Suppressor macrophage treated with lipopolysaccharide for 1 hour (primary cell): ENCODE measurements at regions not wholly inside any gene's neighbourhood (a gene's known extent, or its start where the extent isn't known, plus 50 kb on each side); places are given as distances from the start of the nearest gene placed in this dataset.

Experiments
- DNase-seq, 3 donors: peaks; one replicate each; pipeline ENCODE4 v3.0.0-alpha.2; 2020 to 2022

DNA sequence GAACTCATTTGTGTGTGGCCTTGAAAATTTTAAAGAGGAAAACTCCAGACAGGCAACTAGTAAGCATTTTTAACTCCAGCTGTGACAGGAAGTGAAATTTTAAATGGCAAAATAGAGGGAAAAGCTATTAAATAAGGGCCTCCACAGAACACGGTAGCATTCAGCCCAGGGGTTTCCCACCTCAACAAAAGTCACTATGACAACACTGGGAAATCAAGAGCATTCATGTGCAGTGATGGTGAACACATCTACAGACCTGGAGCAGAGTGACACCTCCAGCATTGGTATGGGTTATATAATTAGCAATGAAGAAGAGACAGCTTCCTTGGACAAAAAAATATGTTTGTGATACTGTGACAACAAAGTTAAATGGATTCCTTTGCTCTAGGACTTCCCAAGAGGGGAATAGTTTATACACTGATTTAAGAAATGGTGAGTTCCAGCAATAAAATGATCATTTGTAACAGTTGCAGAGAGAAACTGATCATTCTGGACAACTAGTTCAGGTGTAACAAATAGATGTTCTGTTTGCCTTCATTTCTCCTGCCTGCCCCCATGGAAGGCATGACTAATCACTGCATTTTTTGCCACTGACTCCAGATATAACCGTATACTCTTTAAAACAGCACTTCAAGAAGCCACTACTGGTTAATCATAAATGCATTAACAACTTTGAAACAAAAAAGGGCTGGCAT is 93.3 kb upstream of the SLC44A1 start:
- DNase-seq: no peak

DNA sequence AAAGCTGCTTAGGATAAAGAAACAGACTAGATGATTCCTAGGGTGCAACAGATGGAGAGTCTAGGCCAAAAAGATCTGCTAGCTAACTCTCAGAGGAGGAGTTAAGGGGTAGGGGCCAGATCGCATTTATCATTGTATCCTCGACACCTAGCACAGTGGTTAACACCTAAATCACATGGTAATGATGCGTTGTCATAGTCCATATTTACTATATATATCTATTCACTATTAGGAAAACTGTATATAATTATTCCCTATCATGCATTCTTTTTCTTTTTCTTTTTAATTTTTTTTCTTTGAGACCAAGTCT is 92.8 kb upstream of the SLC44A1 start:
- DNase-seq: no peak

DNA sequence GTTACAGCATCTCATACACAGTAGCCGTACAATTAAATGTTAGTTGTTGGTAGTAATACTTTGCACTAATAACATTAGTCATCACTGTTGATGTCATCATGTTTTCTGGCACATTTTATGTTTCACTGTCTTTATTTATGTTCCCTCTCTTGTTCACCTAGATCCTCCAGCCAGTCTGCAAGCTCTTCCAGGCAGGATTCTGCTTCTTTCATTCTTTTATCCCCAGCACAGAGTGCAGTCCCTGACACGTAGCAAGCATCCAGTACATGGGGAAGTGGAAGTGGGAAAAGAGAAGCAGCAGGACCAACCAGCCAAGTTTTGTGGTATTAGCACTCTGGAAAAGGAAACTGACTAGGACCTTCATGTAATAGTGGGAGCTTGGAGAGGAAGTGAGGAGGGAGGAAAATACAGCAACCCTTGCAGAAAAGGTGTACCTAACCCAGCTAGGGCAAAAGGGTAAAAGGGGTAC is 89.7 kb upstream of the SLC44A1 start:
- peak; percentile 79 to 93 (median 88) for DNase-seq

DNA sequence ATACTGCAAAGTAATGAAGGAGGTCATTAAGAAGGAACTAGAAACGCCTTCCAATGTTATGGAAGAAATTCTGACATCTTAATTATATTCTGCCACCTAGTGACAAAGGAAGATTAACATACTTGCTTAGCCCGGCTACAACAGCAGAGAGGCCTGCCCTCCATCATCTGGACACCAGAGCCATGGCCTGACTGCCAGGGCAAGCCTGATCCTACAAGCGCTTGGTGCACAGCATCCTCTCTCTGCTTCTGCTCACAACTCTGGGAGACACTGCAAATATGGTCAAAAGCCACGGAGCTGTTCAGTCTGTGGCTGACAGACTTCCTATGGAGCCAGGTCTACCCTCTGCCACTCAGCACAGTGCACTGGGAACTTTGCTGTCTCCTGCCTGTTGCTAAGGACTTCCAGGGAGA is 87.3 kb upstream of the SLC44A1 start:
- DNase-seq: peak; percentile 79 to 95 (median 94)

DNA sequence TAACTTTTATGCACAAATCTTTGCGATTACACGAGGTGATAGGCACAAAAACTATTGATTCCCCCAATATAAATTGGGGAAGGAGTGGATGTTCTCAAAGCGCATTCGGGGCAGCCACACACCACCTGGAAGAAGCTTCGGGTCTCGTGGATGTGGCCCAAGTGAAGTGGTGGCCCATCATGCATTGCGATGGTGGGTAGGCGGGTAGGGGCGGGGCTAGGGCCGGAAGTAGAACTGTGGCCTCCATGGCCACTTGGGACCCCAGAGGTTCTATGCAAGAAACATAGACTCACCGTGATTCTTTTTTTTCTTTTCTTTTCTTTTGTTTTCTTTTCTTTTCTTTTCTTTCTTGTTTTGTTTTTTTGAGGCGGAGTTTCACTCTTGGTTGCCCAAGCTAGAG is 86.4 kb upstream of the SLC44A1 start:
- DNase-seq: no peak

DNA sequence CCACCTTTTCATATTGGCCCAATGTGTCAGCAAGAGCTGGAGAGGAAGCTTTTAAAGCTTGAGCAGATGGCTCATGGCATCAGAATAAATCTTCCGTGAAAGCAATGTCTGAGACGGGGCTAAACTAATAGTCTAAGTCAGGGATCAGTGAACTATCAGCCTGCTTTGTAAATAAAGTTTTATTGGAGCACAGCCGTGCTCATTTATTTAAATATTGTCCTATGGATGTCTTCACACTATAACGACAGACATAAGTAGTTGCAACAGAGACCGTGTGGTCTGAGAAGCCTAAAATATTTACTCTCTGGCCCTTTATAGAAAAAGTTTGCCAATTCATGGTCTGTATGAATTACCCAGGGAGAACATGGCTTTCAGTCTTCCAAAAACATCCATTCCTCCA is 85.6 kb upstream of the SLC44A1 start:
- DNase-seq: no peak

DNA sequence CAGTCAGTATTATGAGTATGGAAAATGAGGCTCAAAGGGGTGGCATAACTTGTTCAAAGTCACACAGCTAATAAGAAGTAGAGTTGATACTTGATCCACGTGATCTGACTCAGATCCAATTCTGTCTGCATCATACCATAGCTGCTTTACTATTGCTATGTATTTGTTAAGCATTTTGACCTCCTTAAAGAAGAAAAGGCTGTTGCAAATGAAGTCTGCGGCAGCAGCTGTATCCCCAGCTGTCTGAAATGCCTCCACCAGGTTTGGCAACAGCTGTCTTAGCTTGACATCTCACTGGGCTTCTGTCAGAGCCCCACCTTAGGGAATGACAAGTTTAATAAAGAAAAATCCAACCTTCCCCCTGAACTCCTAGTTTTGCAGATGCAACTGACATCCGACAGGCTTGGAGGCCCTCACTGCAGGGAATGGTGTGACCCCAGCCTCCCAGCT is 75.6 kb upstream of the SLC44A1 start:
- DNase-seq: no peak

DNA sequence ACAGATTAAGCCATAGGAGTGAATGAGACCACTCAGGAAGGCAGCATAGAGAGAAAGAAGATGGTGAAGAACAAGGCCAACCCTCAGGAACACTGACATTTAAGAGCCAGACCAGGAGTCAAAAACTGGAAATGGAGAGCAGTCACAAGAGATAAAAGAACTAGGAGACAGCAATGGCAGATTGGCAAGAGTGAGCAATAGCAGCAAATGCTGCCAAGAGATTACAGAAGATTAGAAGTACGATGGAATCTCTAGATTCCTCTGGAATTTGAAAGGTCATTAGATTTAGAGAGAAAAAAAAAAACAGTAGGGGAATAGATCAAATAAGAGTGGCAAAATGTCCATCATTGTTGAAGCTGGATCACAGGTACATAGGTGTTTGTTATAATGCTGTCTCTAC is 73.4 kb upstream of the SLC44A1 start:
- no peak for DNase-seq

DNA sequence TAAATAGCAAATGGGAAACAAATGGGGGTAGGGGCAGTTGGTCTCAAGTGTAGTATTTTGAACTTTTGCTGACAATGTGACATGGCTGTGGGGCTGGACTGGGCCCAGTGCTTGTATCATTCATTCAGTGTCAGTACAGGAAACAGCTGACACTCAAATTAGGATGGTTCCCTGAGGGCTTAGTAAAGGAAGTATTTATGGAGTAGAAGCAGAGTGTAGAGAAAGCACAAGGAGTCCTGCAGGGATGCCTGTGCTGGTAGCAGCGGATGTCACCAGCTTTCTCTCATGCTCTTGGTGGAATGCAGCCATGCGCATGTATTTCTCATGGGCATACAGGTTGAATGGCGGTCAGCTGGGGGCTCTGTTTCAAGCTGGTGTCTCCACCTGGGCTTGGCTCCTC is 72.9 kb upstream of the SLC44A1 start:
- DNase-seq: no peak

DNA sequence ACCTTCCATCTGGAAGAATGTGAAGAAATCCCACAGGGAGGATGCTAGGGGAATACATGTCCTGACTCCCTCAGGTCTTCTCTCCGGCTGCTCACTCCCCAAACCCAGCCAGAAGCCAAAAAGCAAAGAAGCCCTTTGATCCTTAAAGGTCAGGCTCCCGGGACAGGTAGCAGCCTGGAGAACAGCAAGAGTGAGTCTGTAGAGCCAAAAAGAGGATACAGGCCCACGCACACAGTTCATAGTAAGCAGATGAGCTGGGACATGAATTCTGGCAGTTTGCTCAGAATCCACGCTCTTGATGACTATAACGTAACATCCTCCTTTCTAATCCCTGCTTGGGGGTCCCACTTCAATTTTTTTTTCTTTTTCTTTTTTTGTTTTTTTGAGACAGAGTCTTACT is 72.0 kb upstream of the SLC44A1 start:
- DNase-seq: no peak

DNA sequence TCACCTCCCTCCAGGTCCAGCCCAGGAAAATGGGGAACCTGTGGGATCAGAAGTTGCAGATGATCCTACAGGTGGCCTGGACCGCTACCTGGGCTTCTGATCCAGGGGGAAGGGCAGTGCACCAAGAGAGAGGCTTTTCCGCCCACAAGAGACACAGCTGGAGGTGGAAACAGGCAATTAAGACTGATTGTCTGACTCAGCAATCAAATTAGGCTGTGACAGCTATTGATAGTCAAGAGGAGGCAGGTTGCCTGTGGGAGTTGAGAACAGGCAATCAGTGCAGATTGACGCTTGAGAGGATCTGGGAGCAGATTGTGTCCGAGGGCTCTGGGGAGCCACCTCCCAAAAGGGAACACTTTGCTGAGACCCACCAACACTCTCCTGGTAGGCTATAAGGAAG is 71.1 kb upstream of the SLC44A1 start:
- DNase-seq: no peak

DNA sequence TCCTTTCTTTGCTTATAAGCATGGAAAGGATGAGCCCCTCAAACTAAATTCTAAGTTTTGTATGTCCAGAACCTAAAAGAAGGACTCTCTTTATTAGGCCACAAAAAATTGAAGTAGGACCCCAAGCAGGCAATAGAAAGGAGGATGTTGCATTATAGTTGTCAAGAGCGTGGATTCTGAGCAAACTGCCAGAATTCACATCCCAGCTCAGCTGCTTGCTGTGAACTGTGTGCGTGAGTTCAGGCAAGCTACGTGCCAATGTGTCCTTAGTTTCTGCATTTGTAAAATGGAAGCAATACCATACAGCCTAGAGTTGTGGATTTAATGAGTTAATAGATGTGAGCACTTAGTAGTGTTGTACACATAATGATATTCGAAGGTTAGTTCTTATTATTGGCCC is 70.6 kb upstream of the SLC44A1 start:
- no peak for DNase-seq

DNA sequence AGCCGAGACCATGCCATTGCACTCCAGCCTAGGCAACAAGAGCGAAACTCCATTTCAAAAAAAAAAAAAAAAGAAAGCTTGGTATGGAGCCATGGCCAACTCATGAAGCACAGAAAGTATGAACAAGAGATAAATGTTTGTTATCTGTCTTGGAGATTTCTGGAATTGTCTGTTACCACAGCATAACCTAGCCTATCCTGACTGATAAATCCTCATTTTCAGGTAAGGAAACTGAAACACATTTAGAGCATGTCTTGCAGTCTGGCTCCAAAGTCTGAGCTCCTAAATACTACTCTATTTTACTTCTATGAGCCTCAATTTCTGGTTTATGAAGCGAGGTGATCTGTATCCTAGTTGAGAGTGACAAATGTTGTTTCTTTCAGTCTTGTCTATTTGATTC is 68.3 kb upstream of the SLC44A1 start:
- DNase-seq: no peak

DNA sequence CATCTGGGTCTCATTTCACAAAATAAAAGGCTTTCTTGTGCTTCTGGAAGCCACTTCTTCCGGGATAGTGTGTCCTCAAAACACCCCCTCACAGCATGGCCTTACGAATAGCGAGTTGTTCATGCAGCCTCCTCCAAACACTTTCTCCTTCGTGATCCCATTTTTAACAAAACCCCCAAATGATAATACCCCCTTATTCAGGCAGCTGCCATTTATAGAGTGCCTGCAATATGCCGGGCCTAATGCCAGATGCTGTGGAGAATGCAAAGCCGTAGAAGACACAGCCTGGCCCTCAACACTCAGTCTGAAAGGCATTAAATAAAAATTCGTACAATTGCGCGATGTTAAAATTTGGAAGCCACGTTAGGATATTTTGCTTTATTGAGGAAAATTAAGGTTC is 66.4 kb upstream of the SLC44A1 start:
- no peak for DNase-seq

DNA sequence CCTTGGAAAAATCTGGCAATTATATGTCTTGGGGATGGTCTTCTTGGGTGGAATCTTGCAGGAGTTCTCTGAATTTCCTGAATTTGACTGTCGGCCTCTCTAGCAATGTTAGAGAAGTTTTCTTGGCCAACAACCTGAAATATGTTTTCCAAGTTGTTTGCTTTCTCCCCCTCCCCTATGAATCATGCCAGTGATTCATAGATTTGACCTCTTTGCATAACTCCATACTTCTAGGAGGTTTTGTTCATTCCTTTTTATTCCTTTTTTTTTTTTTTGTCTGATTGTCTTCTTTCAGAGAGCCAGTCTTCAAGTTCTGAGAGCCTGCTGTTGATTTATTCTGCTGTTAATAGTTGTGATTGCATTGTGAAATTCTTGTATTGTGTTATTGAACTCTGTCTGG is 56.7 kb upstream of the SLC44A1 start:
- DNase-seq: peak; percentile 57 to 84 (median 81)

DNA sequence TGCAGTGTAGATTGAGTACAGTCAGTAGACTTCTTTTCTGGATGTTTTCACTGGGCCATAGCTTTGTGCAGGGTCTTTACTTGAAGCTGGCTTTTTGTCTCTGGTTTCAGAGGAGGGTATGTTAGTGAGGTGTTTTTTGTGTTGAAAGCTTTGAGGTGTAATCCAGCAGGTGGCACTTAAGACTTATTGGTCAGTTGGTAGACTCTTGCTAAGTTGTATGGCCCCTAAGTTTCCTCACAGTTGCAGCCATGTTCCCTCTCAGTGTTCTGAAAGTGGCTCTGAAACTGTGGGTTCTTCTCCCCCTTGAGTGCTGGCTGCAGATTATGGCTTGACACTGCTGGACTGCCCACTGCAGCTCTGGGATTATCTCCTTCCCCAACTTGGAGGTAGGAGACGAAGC is 55.7 kb upstream of the SLC44A1 start:
- no peak for DNase-seq

DNA sequence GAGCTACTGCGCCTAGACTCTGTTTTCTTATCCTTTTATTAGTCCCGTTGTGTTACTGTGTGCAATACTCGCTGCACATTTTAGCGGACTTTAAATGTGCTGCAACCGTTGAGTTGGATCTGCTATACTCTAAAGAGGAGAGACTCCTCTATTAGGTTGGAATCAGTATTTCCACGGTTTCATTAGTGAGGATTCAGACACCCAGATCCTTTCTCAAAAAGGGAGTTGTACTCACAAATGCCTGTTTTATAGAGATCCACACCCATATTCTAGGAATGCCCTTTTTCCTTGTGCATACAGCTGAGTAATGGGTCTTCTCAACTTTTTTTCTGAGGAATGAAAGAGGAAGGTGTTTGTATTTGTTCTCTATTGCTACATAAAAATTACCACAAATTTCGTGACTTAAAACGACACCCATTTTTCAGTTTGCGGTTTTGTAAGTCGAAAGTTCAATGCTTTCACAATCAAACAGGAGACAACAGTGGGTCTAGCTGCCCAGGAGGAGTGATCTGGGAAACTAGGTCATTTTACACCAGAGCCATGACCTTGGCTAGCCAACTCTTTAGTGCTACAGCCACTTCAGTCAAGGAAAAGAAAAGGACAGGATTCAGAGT is 52.8 kb upstream of the SLC44A1 start:
- peak; percentile 71 to 93 (median 89) for DNase-seq

DNA sequence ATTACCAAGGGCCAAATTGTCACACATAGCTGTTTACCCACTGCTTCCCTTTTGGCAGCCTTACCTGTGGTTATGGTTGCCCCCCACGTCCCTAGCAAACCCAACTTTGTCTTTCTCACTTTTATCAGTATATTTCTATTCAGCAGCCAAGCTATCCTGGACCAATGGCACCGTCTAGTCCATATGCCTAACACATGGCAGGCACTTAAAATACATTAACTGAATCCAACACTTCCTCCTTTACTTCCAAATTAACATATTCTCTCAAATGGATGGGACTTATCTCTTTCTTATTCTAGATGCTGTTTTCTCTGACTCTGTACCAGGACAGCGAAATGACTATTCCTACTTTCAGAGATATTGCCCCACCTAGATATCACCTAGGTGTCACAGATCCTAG is 50.9 kb upstream of the SLC44A1 start:
- DNase-seq: no peak

DNA sequence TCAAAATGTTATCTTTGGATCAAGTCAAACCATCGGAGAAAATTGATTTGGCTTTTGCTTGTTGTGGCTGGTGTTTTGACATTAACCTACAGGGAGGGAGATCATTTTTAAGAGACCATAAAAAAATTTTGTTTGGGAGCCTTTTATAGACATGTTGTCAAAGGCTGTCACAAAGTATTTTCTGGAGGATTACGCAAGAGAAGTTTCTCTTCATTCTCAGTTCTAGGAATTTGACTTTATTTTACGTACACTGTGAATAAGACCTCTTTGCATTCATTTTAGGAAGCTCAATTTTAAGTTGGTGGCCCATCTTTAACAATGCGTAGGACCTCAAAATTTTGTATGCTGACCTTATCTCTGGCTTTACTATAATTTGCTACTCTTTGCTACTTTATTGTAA is 50.2 kb upstream of the SLC44A1 start:
- DNase-seq: peak in 2 of 3 donors; percentile 38 to 46
